HG02610 (cell line): ENCODE measurements at regions not wholly inside any gene's neighbourhood (a gene's known extent, or its start where the extent isn't known, plus 50 kb on each side); places are given as distances from the start of the nearest gene placed in this dataset.

Experiments
- ATAC-seq: cut with Tn5 transposase; IDR thresholded peaks from one replicate; pipeline ENCODE4 v1.9.1; 2021; ENCODE audit warnings: mild to moderate bottlenecking, moderate library complexity; ENCODE audit not compliant: unreplicated experiment

DNA sequence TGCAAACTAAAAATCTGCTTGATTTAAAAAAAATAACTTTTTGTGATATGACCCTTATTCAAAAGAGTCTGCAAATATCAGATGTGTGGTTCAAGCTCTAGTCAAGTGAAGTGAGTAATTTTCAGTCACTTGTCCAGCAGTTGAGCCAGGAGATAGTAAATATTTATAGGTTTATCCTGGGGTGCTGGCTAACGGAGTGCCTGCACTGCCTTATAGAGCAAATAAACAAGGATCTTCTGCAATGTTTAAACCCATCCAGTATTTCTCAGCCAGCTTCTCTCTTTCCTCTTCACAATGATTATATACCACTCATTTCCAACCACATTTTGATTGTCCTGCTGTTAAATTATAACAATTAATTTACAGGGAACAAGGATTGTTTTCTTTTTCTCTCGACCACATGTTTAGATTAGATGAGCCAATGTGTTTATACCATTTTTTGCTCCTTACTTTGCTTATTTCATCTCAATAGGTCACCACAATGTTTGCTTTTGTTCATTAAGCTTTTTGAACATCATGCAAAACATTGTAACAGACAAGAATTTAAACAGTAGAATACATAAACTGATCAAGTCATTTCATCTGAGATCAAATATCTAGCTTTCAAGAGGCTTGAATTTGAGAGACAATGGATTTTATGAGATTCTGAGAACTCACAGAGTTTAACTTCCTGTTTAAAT lies 60.3 kb upstream of the GREM2 start:
- no peak for ATAC-seq

DNA sequence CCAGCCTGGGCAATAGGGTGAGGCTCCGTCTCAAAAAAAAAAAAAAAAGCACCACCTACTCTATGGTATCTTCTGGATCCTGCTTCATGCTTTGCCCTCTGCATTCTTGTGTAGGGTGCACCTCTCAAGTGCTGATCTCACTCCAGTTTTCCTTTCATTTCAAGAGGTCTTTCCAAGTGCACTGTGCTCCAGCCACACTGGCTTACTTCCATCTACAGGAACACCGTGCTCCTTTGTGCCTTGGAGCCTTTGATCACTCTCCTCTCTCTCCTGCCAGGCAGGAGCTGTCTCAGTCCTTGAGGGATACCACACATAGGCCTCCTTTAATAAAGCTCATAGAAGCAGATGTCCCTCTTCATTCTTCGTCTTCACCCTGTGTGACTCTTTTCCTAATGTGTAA lies 55.4 kb upstream of the GREM2 start:
- no peak for ATAC-seq

DNA sequence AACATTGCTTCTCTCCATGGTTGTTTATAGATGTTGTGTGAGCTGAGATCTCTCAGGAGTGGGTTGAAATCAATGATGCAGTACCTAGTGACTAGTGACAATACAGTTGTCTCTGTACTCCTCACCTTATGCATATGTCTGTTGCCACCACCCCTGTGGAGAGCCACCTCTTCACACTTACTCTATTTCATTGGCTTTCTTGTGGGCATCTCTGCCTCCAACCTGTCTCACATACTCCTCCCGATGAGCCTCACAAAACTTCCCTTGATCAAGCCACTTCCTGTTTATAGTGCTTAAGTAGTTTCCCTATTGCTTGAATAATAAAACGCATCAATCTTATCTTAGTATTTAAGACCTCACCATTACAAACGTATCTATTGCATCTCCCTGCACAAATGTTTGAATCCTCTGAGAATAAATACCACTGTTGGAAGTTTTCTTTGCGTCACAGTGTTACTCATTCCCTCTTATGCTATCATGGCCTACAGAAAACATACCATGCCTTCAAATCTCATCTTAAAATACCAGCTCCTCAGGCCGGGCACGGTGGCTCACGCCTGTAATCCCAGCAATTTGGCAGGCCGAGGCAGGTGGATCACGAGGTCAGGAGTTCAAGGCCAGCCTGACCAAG lies 54.7 kb upstream of the GREM2 start:
- ATAC-seq, result no peak

DNA sequence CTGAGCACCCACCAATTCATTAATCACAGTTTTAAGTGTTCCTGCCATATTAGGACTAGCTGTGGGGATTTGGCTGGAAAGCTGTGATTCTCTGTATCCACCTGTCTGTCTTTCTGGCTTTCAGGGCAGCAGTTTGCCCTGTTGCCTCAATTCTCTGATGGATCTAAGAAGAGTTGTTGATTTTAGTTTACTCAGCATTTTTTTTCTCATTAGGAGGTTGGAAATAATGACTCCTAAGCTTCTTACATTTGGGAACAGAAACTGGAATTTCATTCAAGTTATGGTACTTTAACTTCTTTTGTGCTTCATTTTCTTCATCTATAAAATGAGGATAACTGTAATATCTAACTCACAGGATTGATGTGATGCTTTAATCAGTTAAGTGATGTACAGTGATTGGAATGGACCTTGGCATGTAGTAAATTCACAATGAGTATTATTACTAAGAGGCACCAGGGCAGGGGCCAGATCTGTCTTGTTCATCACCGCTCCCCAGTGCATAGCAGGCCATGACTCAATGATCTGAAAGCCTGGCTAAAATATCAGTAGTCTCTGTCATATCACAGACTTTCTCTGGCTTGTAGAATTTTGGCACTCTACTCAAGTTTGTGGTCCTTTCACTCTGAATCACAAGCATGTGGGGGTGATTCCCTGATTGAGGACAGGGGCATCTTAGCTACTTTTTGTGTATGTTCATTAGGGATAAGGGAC lies 51.4 kb upstream of the GREM2 start:
- ATAC-seq, result no peak
